ENCODE measurements at regions not wholly inside any gene's neighbourhood (a gene's known extent, or its start where the extent isn't known, plus 50 kb on each side); places are given as distances from the start of the nearest gene placed in this dataset.
A peak's percentile ranks its signal among the peaks of the same experiment; 100 is the strongest.

DNA sequence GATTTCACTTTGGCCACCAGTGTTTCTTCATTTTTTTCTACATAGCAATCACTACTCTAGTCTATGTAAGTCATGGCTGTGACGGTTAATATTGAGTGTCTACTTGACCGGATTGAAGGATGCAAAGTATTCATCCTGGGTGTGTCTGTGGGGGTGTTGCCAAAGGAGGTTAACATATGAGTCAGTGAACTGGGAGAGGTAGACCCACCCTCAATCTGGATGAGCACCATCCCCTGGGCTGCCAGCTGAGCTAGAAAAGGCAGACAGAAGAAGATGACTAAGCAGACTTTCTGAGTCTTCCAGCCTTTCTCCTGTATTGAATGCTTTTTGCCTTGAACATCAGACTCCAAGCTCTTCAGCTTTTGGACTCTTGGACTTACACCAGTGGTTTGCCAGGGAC is 265.0 kb upstream of the SLC8A1 start:
- H3K27ac ChIP-seq: no peak overlapping the region
- no peak overlapping the region for H3K4me3 ChIP-seq
- TF ChIP-seq, protein P1, sequence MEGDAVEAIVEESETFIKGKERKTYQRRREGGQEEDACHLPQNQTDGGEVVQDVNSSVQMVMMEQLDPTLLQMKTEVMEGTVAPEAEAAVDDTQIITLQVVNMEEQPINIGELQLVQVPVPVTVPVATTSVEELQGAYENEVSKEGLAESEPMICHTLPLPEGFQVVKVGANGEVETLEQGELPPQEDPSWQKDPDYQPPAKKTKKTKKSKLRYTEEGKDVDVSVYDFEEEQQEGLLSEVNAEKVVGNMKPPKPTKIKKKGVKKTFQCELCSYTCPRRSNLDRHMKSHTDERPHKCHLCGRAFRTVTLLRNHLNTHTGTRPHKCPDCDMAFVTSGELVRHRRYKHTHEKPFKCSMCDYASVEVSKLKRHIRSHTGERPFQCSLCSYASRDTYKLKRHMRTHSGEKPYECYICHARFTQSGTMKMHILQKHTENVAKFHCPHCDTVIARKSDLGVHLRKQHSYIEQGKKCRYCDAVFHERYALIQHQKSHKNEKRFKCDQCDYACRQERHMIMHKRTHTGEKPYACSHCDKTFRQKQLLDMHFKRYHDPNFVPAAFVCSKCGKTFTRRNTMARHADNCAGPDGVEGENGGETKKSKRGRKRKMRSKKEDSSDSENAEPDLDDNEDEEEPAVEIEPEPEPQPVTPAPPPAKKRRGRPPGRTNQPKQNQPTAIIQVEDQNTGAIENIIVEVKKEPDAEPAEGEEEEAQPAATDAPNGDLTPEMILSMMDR (IDR thresholded peaks at IDR 0.05): no peak
- TF ChIP-seq EP300 (IDR thresholded peaks at IDR 0.05) (no peak), POLR2AphosphoS5 (IDR thresholded peaks at IDR 0.05) (no peak), POLR2A (IDR thresholded peaks at IDR 0.05) (no peak)
- WGBS, 5 donors: 78 to 93% (median 88%) methylated on average over 2 of the region's 2 CpGs
- H3K9me3 ChIP-seq: no peaks in the 10 kb centered on the region
- intact Hi-C loops (cut with DNase I; ENCODE audit: low total_unique reads): no loop called here
- DNase-seq: no peak
- H3K4me1 ChIP-seq: no peaks in the 10 kb centered on the region
- H3K36me3 ChIP-seq: no peaks in the 10 kb centered on the region
- H3K27me3 ChIP-seq: peaks cover 0 to 4% (median 0%) of the 10 kb centered on the region in 3 donors

DNA sequence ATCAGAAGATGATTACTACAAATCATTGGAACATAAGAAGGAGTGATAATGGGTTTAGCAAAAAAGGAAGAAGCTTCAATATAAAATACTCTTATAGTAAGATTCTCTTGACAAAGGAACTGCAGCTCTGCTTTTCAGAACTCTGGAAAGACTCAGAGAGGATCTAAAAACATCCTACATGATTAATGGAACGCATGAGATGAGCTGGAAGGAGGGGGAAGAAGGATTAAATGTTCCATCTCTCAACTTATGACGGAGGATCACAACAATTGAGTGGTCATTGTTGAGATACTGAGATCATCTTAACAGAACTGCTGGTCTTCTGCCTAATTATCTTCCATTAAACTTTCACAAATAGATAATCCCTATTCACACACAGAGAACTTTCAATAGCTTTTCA is 267.5 kb upstream of the SLC8A1 start:
- Histone ChIP-seq H3K9me3 (no peaks in the 10 kb centered on the region), H3K27ac (no peak overlapping the region)
- intact Hi-C loops (cut with DNase I; ENCODE audit: low total_unique reads): no loop called here

DNA sequence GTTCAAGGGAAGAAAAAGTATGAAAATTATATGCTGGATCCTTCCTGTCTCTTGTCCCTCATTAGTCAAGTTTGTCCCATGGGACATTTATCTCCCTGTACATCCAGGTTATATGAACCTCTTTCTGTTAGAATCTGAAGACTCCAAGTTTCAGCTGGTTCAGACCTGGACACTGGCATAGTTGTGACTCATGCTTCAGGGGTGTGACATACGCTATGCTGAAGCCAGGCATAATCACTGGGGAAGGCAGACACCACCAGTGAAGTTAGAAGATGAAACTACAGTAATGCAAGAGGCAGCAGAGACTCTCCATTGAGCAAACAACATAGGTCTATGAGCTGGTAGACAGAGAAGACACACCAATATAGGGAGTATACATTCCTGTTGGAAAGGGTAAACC is 269.7 kb upstream of the SLC8A1 start:
- no peak for DNase-seq
- H3K27ac ChIP-seq: no peak overlapping the region

More for the DNA sequence above, 267.5 kb upstream of the SLC8A1 start:
- DNase-seq: no peak
- no peaks in the 10 kb centered on the region for H3K4me1 ChIP-seq
- H3K4me3 ChIP-seq: no peak overlapping the region
- no peak for TF ChIP-seq POLR2A (IDR thresholded peaks at IDR 0.05)
- WGBS, 5 donors: 38 to 73% (median 52%) methylated on average over 2 of the region's 2 CpGs
- H3K36me3 ChIP-seq: no peaks in the 10 kb centered on the region
- no peaks in the 10 kb centered on the region for H3K27me3 ChIP-seq

DNA sequence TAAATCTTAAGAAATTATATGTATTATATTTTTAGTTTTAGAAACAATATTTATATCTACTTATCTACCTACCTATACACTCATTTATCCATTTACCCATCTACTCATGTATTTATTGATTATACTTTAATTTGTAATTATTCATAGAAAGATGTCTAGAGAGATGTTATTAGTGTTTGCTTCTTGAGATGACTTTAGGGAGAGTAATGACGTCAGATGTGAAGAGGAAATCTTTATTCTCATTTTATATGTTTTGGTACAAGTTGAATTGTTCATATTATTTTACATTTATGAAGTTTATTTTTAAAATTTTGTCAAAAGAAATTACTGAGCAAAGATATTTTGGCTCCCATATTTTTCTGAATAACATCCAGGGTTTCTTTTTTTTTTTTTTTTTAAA is 271.3 kb upstream of the SLC8A1 start:
- no peak for DNase-seq
- H3K27ac ChIP-seq: no peak overlapping the region
- H3K4me3 ChIP-seq: no peak overlapping the region
- no peaks in the 10 kb centered on the region for H3K36me3 ChIP-seq
- H3K27me3 ChIP-seq: no peaks in the 10 kb centered on the region
- H3K4me1 ChIP-seq: no peaks in the 10 kb centered on the region
- 0 to 92% (median 45%) methylated on average over 1 of the region's 1 CpG for WGBS, 5 donors
- intact Hi-C loops (cut with DNase I; ENCODE audit: low total_unique reads): no loop called here
- no peaks in the 10 kb centered on the region for H3K9me3 ChIP-seq
- TF ChIP-seq, protein P1 (IDR thresholded peaks at IDR 0.05): no peak
- no peak for TF ChIP-seq EP300 (IDR thresholded peaks at IDR 0.05)
- TF ChIP-seq POLR2A (IDR thresholded peaks at IDR 0.05): no peak
- no peak for TF ChIP-seq POLR2AphosphoS5 (IDR thresholded peaks at IDR 0.05)

More for the DNA sequence above, 269.7 kb upstream of the SLC8A1 start:
- intact Hi-C loops (cut with DNase I; ENCODE audit: low total_unique reads): no loop called here
- H3K9me3 ChIP-seq: no peaks in the 10 kb centered on the region
- H3K27me3 ChIP-seq: no peaks in the 10 kb centered on the region
- no peak for TF ChIP-seq POLR2A (IDR thresholded peaks at IDR 0.05)
- TF ChIP-seq, protein P1 (IDR thresholded peaks at IDR 0.05): no peak
- no peak for TF ChIP-seq POLR2AphosphoS5 (IDR thresholded peaks at IDR 0.05)
- TF ChIP-seq EP300 (IDR thresholded peaks at IDR 0.05): no peak
- no peaks in the 10 kb centered on the region for H3K4me1 ChIP-seq
- no peak overlapping the region for H3K4me3 ChIP-seq
- no peaks in the 10 kb centered on the region for H3K36me3 ChIP-seq
- WGBS, 5 donors: 36 to 89% (median 74%) methylated on average over 1 of the region's 1 CpG

DNA sequence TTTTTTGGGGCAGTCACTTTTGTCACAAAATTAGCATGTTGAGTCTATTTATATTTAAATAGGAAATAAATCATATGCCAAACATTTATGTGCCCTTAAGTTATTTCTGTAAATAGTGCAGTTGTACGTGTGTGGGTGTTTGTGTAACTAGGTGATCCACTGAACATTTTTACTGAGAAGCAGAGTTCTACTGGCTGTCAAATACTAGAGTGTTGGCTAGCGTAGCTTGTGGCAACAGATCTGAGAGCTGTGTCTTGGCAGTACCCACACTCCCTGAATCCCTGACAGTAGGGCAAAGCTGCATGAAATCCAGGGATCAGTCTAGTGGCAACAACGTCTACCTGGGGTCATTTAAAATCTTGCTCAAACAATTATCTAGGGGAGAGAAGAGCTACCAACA is 273.1 kb upstream of the SLC8A1 start:
- Histone ChIP-seq H3K9me3 (no peaks in the 10 kb centered on the region), H3K36me3 (no peaks in the 10 kb centered on the region), H3K27me3 (no peaks in the 10 kb centered on the region), H3K4me3 (no peak overlapping the region), H3K4me1 (no peaks in the 10 kb centered on the region), H3K27ac (no peak overlapping the region)
- 42 to 57% (median 52%) methylated on average over 3 of the region's 3 CpGs for WGBS, 5 donors
- peak in 1 of 2 donors; percentile 6 for DNase-seq
- TF ChIP-seq, protein P1 (IDR thresholded peaks at IDR 0.05): no peak
- TF ChIP-seq POLR2A (IDR thresholded peaks at IDR 0.05) (no peak), EP300 (IDR thresholded peaks at IDR 0.05) (no peak), POLR2AphosphoS5 (IDR thresholded peaks at IDR 0.05) (no peak)
- intact Hi-C loops (cut with DNase I; ENCODE audit: low total_unique reads): no loop called here

Data from stomach (tissue), 8 donors.